ENCODE measurements at regions not wholly inside any gene's neighbourhood (a gene's known extent, or its start where the extent isn't known, plus 50 kb on each side); places are given as distances from the start of the nearest gene placed in this dataset.
"Not testable (repeated sequence)": the region's sequence is repeated elsewhere in the genome, so short reads cannot be mapped to it uniquely, and the experiment has no call there.

- DNase-seq (ENCODE audit: low read depth, low spot score); H3K4me3 ChIP-seq (ENCODE audit: low read depth, low read length); H3K27ac ChIP-seq (ENCODE audit: low read depth, low read length); POLR2A ChIA-PET; H3K27me3 ChIP-seq (ENCODE audit: control insufficient read depth, insufficient read depth, low read length); CTCF ChIA-PET; H3K9me3 ChIP-seq (ENCODE audit: control insufficient read depth, insufficient read depth, low read length): not testable (repeated sequence)
Observed at GRCh38 chr9:64370344-64370743, 914.7 kb downstream of the FOXD4L5 start.

- H3K27me3 ChIP-seq (ENCODE audit: control insufficient read depth, insufficient read depth, low read length); DNase-seq (ENCODE audit: low read depth, low spot score); H3K27ac ChIP-seq (ENCODE audit: low read depth, low read length); POLR2A ChIA-PET; H3K9me3 ChIP-seq (ENCODE audit: control insufficient read depth, insufficient read depth, low read length); CTCF ChIA-PET; H3K4me3 ChIP-seq (ENCODE audit: low read depth, low read length): not testable (repeated sequence)
Observed at GRCh38 chr9:64369644-64370043, 915.4 kb downstream of the FOXD4L5 start.

- peak; percentile 15; the same call in 1 of the 2 replicates for TF ChIP-seq CTCF (IDR thresholded peaks at IDR 0.05; ENCODE audit: low read depth, low read length)
- CTCF ChIA-PET; H3K27me3 ChIP-seq (ENCODE audit: control insufficient read depth, insufficient read depth, low read length); H3K27ac ChIP-seq (ENCODE audit: low read depth, low read length); H3K9me3 ChIP-seq (ENCODE audit: control insufficient read depth, insufficient read depth, low read length); H3K4me3 ChIP-seq (ENCODE audit: low read depth, low read length); POLR2A ChIA-PET; DNase-seq (ENCODE audit: low read depth, low spot score): not testable (repeated sequence)
Observed at GRCh38 chr9:64369114-64369513, 915.9 kb downstream of the FOXD4L5 start.

GRCh38 chr9:64368644-64368942, 916.4 kb downstream of the FOXD4L5 start:
- POLR2A ChIA-PET; H3K27ac ChIP-seq (ENCODE audit: low read depth, low read length); DNase-seq (ENCODE audit: low read depth, low spot score); CTCF ChIA-PET; H3K27me3 ChIP-seq (ENCODE audit: control insufficient read depth, insufficient read depth, low read length); H3K9me3 ChIP-seq (ENCODE audit: control insufficient read depth, insufficient read depth, low read length); H3K4me3 ChIP-seq (ENCODE audit: low read depth, low read length): not testable (repeated sequence)

GRCh38 chr9:64367826-64368643, 917.0 kb downstream of the FOXD4L5 start:
- H3K9me3 ChIP-seq (ENCODE audit: control insufficient read depth, insufficient read depth, low read length); CTCF ChIA-PET; POLR2A ChIA-PET; H3K27me3 ChIP-seq (ENCODE audit: control insufficient read depth, insufficient read depth, low read length); H3K4me3 ChIP-seq (ENCODE audit: low read depth, low read length); DNase-seq (ENCODE audit: low read depth, low spot score); H3K27ac ChIP-seq (ENCODE audit: low read depth, low read length): not testable (repeated sequence)

Measured in AG04450 (cell line).